ENCODE measurements at regions not wholly inside any gene's neighbourhood (a gene's known extent, or its start where the extent isn't known, plus 50 kb on each side); places are given as distances from the start of the nearest gene placed in this dataset.
"Not testable (repeated sequence)": the region's sequence is repeated elsewhere in the genome, so short reads cannot be mapped to it uniquely, and the experiment has no call there.

GRCh38 chr1:243050613-243051012 lies 204.5 kb downstream of the CEP170 start:
- TF ChIP-seq, protein P1, sequence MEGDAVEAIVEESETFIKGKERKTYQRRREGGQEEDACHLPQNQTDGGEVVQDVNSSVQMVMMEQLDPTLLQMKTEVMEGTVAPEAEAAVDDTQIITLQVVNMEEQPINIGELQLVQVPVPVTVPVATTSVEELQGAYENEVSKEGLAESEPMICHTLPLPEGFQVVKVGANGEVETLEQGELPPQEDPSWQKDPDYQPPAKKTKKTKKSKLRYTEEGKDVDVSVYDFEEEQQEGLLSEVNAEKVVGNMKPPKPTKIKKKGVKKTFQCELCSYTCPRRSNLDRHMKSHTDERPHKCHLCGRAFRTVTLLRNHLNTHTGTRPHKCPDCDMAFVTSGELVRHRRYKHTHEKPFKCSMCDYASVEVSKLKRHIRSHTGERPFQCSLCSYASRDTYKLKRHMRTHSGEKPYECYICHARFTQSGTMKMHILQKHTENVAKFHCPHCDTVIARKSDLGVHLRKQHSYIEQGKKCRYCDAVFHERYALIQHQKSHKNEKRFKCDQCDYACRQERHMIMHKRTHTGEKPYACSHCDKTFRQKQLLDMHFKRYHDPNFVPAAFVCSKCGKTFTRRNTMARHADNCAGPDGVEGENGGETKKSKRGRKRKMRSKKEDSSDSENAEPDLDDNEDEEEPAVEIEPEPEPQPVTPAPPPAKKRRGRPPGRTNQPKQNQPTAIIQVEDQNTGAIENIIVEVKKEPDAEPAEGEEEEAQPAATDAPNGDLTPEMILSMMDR (IDR thresholded peaks at IDR 0.05; ENCODE audit: low read length), result not testable (repeated sequence)
- TF ChIP-seq EZH2 (IDR thresholded peaks at IDR 0.05; ENCODE audit: borderline replicate concordance, low read length), result not testable (repeated sequence)
